ENCODE measurements at regions not wholly inside any gene's neighbourhood (a gene's known extent, or its start where the extent isn't known, plus 50 kb on each side); places are given as distances from the start of the nearest gene placed in this dataset.

GRCh38 chr4:151946718-151947117, 185.9 kb upstream of the GATB start:
- TF ChIP-seq MAX (IDR thresholded peaks at IDR 0.05) (no peak), TAF1 (IDR thresholded peaks at IDR 0.05; ENCODE audit: low read depth) (no peak), REST (IDR thresholded peaks at IDR 0.05; ENCODE audit: low read depth) (no peak), CEBPB (IDR thresholded peaks at IDR 0.05) (no peak), RAD21 (IDR thresholded peaks at IDR 0.05; ENCODE audit: low read depth) (no peak), FOXM1 (IDR thresholded peaks at IDR 0.05; ENCODE audit: borderline replicate concordance, low read depth) (no peak), YY1 (IDR thresholded peaks at IDR 0.05; ENCODE audit: low read depth) (no peak), EP300 (IDR thresholded peaks at IDR 0.05; ENCODE audit: borderline replicate concordance) (no peak), CREB1 (IDR thresholded peaks at IDR 0.05; ENCODE audit: low read depth) (no peak), NFIC (IDR thresholded peaks at IDR 0.05) (no peak)
